ENCODE measurements at regions not wholly inside any gene's neighbourhood (a gene's known extent, or its start where the extent isn't known, plus 50 kb on each side); places are given as distances from the start of the nearest gene placed in this dataset.

DNA sequence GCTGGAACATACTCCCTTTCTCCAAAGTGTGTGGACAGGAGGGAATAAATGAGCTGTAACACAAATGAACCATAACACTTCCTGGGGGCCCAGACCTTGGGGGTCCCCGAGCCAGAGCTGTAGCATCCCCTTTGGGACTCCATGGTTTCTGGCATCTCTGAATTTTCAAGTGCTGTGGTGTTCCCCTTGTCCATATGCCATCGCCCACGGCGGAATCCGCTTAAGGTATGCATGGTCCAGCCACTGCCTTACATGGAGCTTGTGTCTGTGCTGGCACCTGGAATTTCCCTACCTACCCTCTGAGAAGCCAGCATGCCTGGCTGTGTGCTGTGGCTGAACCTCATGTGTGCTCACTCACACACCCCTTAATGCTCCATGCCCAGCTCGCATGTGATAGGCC lies 943.6 kb downstream of the SLITRK1 start:
- DNase-seq = no peak

DNA sequence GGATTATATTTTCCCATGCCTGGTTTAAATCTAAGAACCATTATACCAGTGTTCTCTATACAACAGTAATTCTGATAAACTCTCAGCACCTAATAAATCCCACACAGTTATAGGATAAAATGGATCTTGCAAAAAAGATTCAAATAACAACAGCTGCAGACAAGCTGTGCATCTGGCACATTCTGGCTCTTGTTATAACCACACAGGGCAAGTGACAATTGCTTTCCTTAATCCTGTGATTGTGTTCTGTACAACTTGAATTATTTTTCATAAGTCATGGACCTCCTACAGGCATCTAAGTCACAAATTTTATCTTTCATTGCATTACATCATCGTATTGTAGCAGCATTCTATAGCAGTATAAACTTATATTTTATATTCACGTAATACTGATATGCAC lies 948.3 kb downstream of the SLITRK1 start:
- DNase-seq = no peak

DNA sequence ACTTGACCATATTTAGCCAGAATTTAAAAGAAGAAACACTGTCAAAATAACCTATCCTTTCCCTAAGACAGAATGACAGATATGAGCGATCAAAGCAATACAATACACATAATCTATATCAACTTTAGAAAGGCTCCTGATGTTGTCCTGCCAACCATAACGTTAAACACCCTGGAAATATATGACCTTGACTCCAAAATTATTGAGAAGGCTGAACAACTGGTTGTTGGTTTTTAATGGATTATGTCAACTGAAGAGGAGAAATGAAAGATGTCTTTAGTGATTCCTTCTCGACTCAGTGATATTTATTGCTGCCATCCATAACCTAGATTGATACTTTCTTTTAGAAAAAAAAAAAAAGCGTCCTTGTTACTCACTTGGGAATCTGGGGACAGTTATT lies 957.2 kb downstream of the SLITRK1 start:
- no peak for DNase-seq

DNA sequence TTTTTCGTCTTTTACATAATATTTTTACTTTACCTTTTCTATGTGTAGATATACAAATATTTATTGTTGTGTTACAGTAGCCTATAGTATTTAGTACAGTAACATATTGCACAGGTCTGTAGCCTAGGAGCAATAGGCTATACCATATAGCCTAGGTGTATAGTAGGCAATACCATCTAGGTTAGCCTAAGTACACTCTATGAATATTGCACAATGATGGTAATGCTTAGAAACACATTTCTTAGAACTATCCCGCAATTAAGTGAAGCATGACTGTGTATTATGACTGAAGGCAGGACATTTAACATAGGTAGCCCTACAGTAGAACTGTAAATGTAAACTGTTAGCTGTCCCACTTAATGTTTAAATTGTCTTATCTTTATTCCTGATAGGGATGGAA lies 964.3 kb downstream of the SLITRK1 start:
- no peak for DNase-seq

DNA sequence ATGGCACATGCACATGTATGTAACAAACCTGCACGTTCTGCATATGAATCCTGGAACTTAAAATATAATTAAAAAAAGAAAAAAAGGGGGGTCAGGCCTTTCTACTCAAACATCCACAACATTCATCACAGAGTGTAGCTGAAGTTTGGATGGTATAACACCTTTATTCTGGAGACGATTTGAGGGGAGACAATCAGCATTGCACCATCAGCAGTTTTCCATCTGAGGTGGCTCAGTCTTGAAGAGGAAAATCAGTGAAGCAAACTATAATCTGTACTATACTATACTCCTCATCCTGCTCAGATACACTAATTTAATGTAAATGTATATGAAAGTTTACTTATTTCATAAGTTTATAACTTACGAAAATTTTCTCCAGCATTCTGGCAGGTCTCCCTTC lies 969.7 kb downstream of the SLITRK1 start:
- no peak for DNase-seq

DNA sequence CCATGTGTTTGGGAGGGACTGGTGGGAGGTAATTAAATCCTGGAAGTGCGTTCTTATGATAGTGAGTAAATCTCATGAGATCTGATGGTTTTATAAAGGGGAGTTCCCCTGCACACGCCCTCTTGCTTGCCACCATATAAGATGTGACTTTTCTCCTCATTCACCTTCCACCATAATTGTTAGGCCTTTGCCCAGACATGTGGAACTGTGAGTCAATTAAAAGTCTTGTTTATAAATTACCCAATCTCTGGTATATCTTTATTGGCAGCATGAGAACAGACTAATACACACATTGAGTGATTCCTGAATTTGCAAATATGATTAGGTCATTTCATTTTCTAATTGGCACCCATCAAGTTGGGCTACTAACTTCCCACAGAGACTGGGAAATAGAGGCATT lies 977.2 kb downstream of the SLITRK1 start:
- no peak for DNase-seq

DNA sequence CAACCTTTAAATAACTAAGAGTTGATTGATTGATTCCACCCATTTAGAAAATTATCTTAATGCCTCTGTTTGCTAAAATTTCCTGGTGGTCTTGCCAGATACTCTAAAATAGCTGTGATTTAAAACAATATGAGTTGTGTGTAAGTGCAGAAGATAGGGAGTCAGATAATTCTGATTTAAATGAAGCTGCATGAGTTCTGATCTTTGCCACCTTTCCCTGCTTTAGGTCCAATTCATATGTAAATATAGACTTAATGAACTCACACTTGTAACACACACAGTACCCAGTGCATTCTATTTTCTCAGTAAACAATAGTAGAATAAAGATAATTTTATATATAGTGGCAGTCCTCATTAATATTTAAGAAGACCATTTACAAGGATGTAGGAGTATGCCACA lies 981.8 kb downstream of the SLITRK1 start:
- DNase-seq = no peak

DNA sequence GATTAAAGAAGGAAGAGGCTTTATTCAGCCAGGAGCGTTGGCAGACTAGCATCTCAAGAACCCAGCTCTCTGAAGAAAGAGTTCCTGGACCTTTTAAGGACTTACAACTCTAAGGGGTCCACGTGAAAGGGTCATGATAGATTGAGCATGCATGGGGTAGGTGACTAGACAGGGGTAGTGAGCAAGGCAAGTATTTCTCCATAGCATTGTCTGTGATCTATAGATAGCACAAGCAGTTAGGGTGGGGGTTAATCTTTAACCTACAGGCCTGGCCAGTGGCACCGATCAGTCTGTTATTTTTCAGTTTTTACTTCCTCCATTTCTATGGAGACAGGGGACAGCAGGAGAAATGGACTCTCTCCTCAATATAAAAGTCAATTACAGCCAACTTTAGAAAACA lies 983.7 kb downstream of the SLITRK1 start:
- no peak for DNase-seq

DNA sequence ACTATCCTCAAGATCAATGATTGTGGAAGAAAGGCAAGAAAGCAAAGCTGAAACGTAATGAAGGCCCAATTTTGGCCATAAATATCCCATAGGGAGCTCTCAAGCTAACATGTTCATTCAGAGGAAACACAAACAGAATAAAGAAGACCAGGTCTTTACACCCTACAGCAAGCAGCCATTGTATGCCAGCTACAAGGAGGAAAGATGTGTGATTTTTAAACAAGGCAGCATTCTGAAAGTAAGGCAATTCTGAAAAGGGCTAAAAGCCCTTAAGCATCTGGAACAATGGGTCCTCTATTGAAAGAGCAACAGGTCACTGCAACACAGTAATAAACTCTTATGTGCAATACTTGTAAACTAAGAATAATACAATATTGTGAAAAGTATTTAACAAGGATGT lies 1002.4 kb downstream of the SLITRK1 start:
- DNase-seq = no peak

DNA sequence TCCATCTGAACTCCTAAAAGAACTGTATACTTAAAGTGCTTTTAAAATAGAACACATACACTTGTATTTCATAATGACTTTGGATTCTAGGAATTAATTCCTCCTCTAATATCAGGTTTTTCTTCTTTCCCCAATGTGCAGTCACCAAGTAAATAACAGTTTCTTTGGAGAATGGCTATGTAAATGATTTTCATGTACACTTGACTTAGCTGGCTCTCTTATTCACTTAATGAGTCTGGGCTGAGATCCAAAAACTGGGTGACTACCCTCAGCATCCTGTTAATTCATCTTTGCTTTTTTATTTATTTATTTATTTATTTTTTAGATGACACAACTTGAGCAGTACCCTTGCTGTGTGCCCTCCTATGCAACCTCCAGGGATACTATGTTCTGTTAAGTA lies 1003.7 kb downstream of the SLITRK1 start:
- DNase-seq = no peak

DNA sequence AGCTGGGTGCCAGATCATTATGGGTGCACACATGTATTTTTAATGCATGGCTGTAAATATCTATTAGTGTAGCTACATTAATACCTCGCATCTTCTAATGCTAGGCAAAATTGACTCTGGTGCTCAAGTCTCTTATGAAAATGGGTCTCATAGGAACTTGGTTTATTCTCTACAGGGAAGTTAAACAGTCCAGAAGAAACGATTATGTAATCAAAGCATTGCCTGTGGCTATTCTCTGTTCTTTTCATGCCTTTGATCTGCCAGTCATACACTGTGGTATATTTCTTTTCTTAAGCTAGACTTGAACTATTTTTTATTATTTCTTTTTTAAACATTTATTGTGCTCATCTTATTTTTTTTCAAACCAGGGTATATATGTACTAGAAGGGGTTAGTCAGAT lies 1015.0 kb downstream of the SLITRK1 start:
- no peak for DNase-seq

DNA sequence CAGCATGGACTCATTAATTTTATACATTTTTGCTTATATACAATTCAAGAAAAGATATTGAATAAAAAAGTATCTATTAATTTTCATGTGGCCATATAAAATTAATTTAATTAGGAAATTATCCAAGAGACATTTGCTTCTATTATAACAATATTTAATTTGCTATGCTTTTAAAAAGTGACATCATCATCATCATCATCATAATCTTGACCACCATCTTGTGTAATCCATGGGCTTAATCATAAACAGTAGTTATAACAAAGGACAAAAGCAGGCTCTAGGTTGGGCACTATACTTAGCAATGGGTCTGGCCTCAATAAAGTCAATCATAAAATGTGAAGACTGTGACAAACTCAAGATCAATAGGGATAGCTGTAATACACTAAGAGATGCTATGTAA lies 1031.6 kb downstream of the SLITRK1 start:
- no peak for DNase-seq

DNA sequence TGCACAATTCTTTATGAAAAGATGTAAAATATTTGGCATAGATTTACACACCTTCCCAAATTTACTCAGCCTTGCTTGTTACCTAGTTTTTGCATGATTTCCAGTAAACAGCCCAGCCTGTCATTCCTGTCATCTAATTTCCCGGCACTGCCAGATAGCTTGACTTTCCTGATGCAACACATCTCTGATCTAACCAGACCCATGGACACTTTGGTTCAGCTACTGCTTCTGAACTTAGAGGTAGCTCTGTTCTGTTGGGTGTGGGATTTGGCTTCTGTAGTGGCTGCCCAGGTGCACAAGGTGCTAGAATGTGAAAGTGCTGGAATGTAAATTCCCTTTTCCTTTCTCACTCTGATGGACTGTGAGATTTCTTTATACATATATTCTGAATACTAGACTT lies 1033.5 kb downstream of the SLITRK1 start:
- DNase-seq = no peak

DNA sequence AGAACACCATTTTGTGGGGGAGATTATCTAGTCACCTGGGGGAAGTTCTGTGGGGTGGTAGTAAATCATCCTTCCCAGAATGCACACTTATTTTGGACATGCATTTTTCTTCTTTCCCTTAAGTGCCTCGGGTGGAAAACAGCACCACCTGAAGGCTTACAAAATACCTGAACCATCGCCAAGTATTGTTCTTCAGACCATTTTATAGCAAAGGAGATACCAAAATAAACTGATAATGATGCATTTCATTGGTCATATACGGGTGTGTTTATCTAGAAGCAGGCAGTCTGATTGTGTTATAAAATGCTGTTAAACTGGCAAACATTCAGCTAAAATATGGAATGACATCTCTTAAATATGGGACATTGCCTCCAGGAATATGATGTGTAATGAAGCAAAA lies 1034.7 kb downstream of the SLITRK1 start:
- no peak for DNase-seq

DNA sequence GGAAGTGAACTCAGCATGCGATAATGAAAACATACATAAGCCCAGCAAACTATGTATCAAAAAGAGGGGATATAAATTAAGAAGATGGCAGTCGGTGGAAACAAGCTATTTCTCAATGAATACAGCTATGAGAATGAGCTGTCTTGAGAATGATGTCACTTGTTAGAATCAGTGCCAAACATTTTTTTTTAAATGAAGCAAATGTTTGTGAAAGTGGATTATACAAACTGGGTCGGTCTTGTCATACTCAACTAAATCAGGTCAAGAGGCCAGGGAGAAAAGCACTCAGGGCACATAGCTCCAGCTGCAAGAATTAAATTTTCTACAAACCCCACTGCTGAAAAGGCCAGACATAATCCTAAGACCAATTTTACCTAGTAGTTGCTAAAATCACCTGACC lies 1048.4 kb downstream of the SLITRK1 start:
- no peak for DNase-seq

DNA sequence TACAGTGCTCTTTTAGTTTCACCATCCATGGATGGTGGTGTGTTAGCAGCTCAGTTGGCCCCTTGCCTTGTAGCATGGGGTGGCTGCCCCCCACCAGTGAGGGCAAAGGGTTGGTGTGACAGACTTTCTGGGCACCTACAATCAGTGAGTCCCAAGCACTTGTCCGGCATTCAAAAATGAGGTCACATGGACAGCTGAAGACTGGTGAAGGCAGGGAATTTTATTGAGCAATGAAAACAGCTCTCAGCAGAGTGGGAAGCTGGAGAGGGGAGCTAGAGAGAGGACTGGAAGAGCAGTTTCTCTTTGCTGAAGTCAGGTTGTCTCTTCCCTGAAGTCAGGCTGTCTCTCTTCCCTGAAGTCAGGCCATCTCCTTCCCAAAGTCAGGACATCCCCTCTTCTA lies 1053.2 kb downstream of the SLITRK1 start:
- no peak for DNase-seq

DNA sequence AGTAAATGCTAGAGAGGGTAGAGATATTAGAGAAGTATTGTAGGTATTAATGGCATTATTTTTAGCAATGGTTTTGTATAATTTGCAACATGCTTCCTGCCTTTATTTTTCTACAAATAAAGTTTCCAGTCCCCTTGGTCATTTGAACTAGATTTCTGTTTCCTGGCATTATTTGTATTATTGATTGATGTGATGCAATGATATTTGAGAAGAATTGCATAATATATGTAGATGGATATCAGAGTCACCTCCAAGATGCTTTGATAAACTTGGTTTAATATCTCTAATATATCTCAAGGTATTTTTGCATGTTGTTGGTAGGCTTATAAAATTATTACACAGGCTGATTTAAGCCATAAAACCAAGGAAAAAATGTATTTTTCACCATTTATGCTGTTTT lies 1054.5 kb downstream of the SLITRK1 start:
- no peak for DNase-seq

DNA sequence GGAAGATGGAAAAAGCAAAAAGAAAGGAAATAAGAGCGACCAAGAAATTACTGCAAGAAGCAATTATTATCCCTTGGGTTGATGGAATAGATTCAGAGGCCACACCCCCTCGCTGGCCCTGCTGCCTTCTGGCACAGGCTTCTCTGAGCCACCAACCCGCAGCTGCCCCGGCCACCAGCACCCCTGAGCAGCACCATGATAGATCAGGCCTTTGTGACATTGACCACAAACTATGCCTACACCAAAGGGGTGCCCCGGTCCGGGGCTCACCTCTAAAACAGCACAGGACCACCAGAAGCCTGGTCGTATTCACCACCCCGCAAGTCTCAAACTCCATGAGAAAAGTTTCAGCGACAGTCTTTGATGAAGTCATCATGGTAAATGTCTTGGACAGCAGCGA lies 1059.3 kb downstream of the SLITRK1 start:
- no peak for DNase-seq

DNA sequence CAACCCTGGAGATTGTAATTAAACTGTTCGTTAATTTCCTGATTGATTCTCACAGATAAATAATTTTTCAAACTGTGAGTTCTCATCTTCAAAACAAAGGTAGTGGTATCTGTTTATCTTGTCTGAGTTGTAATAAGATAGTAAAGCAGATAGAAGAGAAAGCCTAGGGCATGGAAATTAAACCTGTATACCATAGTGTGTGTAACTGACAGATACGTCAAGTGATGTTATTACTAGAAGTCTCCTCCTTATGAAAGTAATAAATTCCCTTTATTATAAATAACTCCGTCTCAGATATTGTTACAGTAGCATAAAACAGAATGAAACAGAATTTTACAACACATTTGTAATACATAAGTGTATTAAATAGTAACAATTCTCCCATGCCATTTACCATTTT lies 1065.1 kb downstream of the SLITRK1 start:
- no peak for DNase-seq

DNA sequence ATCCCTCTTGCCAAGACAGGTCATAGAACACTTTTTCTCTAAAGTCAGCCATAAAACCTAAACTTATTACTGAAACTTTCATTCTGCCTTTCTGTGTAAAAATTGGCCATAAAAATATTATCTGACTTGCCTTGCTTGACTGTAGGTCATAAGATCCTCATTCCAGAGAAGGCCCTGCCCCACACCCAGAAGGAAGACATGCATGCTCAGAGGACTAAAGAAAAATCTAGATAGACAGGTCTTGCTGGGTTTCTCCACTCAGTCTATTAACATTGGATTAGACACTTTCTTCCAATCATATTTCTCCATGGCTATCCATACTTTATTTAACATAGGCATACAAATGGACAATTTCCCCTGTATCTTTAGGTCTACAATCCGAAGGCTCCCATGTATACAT lies 1066.5 kb downstream of the SLITRK1 start:
- no peak for DNase-seq

DNA sequence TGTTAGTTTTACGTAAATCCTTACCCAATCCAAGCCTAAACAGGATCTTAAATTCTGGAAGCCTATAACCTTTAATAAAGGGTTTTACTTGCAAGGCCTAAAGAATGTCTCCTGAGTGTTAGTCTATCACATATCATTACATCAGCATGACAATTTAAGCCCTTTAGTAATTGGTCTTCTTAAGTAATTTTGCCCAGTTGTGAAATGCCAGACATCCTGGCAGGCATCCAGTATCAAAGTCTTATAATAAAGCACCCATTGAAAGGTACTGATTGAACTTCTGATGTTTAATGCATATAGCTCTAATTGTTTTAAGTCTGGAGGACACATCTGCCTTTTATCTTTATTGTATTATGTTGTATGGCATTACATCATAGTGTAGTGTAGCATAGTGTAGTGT lies 1078.9 kb downstream of the SLITRK1 start:
- DNase-seq = no peak

DNA sequence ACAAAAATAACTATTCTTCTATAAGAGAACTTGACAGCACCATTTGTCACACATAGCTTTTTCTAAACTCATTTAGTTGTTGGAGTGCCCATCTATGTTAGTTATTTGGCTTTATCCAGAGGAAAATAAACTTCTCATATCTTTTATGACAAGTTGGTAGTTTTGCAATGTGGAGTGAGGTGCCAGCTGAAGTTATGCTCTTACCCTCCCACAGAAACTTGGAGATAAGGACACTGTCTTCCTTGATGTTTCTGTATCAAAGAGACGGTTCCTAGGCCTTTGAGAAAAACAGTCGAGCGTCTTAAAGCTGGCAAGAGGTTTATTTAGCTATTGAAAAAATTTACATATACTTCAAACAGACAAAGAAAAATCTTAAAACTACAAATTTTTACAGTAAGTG lies 1079.7 kb downstream of the SLITRK1 start:
- DNase-seq = no peak

DNA sequence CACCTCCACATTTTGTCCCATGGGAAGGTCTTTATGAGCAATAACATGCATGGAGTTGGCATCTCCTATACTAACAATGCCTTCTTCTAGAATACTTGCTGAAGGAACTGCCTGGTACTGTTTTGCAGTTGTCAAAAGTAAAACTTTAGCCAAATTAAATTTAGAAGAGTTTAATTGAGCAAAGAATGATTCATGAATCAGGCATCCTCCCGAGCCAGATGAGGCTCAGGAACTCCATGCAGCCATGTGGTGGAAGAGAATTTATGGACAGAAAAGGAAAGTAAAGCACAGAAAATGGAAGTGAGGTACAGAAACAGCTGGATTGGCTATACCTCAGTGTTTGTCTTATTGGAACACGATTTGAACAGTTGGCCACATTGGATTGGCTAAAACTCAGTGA lies 1081.9 kb downstream of the SLITRK1 start:
- no peak for DNase-seq

DNA sequence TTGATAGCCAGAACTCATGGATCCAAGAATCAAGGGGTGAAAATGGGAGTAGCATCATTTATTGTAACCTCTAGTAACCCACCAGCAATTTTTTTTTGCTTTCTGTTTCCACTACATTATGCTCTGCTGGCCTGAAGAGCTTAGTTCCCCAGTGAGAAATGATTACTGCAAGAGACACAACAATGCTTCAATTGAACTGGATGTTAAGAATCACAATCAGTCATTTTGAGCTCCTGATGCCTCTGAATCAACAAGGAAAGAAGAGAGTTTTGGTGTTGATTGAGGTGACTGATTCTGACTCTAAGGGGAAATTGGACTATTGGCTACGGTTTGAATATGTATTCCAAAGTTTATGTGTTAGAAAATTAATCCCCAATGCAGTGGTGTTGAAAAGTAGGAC lies 1084.4 kb downstream of the SLITRK1 start:
- DNase-seq = no peak

DNA sequence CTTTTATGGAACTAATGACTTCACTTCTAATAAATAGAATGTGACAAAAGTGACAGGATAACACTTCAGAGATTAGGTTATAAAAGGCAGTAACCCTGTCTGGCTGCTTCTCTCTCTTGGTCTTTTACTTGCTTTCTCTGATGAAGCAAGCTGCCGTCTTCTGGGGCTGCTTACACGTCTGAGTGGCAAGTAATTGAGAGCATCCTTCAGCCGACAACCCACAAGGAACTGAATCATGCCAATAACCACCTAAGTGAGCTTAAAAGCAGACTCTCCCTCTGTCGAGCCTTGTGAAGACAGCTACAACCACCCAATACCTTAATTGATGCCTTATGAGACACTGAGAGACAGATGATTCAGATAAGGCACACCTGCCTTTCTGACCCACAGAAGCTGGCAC lies 1091.2 kb downstream of the SLITRK1 start:
- no peak for DNase-seq

DNA sequence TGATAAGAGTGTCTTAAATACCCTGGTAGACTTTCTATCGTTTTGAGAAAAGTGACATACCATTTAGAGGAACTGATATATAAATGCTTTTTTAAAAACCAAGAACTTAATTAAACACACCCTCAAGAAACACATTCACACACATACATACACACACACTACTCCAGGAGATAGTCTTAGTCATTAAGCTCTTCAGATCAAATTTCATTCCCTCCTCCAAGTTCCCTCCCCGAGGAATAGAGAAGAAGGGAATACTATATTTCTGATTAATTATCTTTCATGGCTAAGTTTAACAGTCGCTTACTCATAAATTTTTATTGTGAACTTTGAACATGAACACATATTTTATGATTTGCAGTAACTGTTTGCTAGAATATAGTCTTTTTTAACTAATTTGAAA lies 1109.5 kb downstream of the SLITRK1 start:
- DNase-seq = no peak
